KBM-7 (cell line): ENCODE measurements at regions not wholly inside any gene's neighbourhood (a gene's known extent, or its start where the extent isn't known, plus 50 kb on each side); places are given as distances from the start of the nearest gene placed in this dataset.

Experiments used
- DNase-seq: peaks from one replicate; pipeline ENCODE4 v3.0.0-alpha.2; 2015
- in situ Hi-C: fragments of 300-500 bp; cut with MboI; formaldehyde crosslinking; loops from 2 replicates; pipeline ENCODE4 v1.14.3; 2020; ENCODE audit warnings: low sequenced_read_pairs, low pct_unique_long_range_greater_than_20kb, mixed read lengths

DNA sequence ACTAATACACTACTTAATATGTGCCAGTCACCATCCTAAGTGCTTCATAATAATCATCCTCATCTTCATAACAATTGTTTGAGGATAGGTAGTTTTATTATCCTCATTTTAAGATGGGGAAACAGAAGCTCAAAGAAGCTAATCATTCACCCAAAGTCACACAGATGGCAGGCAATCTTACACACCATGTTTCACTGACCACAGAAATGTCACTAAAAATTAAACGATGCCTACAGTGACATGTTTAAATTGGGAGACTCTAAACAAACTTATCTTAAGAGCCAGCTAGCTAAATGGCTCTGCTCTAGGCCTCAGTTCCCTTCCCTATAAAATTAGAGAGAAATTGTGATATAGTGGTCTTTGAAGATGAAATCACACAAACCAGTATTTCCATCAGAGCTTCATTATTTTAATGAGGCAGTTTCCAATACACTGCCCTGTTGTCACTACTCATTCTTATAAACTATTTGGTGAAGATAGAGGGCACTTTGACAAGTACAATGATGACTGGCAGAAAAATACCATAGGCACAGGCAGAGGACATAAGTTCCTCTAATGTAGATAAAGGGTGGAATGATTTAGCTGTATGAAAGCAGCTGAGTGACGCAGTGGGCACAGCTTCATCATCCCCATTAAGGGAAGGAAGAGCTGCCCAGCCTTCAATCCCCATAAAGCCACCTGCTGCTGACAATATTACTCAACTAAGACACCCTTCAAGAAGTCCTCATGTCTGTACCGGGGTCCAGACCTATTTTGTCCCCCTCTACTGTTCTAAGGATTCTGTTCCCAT lies 224.1 kb downstream of the ACTL7B start:
- no peak for DNase-seq
- in situ Hi-C loops, result no loop called here

DNA sequence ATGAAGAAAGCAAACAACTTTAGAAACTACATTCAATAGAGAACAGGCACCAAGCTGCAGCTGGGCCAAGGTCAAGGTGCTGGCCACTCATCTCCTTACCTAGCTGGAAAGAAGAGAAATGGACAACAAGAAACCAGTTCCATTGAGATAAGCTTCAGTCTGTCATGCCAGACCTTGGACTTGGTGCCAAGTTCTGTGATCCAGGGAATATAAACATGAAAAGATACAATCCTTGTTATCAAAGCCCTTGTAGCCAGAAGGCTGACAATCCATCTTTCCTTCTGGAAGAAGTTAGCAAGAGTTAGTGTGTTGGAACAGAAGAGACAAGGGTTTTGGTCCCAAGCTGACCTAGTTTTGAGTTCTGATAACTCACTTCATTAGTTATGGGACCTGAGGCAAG lies 227.5 kb downstream of the ACTL7B start:
- in situ Hi-C loops, result no loop called here
- DNase-seq, result no peak

DNA sequence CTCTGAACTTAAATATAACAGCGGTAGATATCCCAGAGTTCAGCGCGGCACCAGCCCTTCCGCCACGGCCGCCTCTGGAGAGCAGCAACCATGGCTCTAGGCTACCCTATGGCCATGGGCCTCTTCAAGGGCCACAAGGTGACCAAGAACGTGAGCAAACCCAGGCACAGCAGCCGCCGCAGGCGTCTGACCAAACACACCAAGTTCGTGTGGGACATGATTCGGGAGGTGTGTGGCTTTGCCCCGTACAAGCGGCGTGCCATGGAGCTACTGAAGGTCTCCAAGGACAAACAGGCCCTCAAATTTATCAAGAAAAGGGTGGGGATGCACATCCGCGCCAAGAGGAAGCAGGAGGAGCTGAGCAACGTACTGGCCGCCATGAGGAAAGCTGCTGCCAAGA lies 229.0 kb downstream of the ACTL7B start:
- no peak for DNase-seq
- in situ Hi-C loops, result no loop called here

DNA sequence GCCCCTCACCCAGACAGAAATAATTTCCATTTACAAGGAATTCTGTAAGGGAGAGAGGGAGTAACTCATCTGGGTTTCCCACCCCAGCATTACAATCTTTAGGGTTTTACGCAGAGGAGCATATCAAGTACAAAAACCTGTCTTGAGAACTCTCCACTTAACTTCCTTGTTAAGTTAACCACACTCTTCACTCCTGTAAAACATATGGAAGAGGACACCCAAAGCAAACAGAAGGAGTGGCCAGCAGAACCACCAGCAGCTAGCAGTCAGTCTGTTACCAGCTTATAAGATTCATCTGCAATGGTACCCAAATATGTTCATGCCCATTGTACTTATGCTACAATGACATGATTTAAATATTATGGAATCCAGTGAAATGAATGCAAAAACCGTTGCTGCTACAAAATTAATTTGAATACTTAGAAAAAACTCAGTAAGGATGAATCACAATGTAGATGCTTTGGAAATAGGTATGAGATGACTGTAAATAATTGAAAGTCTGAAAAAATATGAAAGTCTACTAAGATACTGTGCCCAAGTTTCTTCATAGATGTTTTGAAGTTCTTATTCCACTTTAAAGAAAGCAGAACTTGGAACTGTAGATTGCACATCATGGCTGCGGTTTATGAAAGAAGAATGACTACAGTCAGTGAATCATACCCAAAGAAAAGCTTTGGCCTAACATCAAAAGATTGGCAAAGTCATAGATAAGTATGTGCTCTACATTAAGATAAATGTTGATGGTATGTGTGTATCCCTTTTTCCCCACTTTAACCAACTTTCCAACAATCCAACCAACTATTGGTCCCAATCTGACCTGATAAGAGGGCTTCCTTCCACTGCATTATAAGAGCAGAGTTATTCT lies 233.6 kb downstream of the ACTL7B start:
- in situ Hi-C loops, result no loop called here

DNA sequence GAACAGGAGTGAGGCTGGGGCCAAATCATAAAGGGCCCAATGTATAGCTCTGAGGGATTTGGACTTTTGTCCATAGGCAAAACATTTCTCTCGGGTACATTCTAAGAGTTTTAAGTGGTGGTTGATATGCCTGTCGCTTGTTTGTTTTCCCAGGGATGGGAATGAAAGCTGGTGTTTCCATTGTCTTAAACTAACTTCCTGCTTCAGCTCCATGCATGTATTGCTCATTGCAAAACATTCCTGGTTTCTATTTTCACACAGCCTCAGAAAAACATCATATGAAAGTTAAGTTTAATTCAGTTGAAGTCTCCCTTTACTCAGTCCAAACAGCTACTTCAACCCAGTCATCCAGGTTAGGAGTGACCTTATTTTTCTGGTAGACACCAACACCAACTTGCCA lies 235.0 kb downstream of the ACTL7B start:
- in situ Hi-C loops, result no loop called here
- DNase-seq, result no peak

More for the DNA sequence above, 233.6 kb downstream of the ACTL7B start:
- DNase-seq, result no peak

DNA sequence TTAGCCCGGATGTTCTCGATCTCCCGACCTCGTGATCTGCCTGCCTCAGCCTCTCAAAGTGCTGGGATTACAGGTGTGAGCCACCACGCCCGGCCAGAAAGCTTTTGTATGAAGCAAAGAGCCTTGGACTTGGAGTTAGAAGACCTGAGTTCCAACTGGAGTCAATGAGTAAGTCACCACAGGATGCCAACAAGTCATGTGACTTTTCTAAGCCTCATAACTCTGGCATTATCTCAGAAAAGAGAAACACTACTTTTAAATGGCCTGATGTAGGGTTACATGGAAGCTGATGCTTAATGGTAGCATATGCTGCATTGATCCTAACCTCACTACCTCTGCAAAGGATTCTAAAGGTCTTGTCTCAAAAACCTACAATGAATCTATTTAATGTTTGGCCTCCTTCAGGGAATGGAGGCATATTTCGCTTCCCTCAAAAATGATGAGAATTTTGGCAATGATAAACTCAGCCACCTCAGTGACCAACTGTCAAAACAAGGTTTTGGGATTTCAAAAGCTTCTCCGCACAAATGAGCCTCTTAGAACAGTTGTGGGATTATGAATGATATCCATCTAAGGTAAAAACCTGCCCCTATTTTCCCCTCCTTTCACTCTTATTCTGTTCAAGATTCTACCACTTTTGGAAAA lies 236.8 kb downstream of the ACTL7B start:
- in situ Hi-C loops, result no loop called here
- DNase-seq, result no peak

DNA sequence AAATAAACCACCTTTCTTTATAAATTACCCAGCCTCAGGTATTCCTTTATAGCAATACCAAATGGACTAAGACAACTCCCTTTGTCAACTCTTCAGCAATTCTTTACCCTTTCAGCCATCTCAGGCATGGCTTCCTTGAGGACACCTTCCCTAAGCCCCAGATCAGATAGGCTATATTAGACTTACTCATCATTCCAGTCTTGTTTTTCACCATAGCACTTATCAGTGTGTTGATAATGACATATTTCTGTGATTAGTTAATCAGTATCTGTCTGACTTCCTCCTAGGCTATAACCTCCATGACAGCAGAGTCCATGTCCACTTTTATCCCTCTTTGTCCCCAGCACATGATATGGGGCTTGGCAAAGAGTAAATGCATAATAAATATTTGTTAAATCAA lies 238.1 kb downstream of the ACTL7B start:
- no peak for DNase-seq
- in situ Hi-C loops, result no loop called here

DNA sequence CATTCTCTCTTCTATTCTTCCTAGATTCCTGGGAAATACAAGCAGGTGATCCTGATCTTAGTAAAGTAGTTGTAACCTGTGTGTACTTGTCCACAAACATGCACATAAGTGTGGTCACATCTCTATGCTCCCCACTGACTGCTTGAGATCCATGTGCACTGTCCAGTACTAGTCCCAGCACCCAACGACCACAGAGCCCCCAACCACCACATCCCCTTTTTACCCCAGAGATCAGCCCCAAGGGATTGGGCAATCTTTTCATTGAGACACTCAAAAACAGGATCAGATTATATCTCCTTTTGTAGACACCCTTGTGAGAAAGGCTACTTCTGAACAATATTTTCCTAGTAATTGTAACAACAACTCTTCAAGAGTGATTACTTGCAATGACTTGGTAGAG lies 240.6 kb downstream of the ACTL7B start:
- in situ Hi-C loops, result no loop called here
- DNase-seq, result no peak

DNA sequence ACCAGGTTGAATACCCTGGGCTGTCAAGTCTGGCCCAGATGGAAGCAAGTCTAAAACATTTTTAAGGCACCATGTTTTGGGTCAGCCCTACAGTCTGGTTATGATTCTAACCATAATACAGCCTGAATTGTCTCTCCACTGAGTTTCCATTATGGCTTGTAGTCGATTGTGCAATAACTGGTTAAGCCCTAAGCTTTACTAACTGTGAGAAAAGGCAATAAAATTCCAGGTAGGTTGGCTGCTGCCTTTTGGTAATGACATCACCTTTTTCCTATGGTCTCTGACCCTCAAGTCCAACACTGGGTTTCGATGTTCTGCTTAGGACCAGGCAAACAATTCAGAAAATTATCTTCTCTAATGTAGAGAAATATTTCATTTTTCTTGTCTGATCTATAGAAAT lies 243.3 kb downstream of the ACTL7B start:
- in situ Hi-C loops, result no loop called here
- DNase-seq, result no peak

DNA sequence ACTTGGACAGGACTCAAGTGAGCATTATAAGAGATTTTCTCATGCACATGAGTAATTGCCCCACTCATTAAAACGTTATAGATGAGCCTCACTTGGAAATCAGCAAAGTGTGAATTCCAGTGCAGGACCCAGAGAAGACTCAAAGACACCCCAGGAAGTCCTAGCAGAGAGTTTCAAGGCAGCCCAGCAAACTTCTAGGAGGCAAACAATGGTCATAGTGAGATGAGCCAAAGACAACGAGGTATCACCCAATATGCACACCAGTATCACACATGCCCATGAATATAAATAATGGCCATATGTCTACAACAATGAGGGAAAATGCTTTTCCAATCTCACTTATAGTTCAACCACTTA lies 245.9 kb downstream of the ACTL7B start:
- in situ Hi-C loops, result no loop called here
- no peak for DNase-seq

DNA sequence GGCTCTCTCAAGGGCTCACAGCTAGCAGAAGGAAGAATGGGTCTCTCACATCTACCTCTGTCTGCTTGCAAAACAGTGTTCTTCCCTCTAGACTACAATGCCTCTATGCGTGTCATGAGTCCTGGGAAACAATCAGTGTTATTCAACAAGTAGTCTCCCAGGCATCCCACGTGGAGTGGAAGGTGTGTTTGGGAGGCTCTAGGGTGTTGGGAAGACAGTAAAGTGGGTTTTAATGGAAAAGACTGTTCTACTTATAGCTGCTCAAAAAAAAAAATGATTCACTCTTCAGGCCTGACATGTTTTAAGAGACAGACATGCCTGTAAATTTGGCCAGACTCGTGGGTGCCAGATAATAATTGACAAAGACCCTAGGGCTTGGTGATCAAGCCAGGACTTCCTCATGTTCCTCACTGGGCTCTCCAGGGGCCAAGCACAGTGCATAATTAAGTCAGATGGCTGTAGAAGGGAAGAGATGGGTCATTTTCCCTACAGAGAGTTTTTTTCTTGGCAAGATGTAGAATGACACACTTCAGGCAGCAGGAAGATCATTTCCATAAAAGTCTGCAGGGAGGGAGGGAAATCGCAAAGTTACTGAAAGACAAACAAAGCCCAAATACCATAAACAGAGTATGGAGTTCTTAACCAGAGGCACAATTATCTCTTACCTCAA lies 246.4 kb downstream of the ACTL7B start:
- no peak for DNase-seq
- in situ Hi-C loops, result no loop called here

DNA sequence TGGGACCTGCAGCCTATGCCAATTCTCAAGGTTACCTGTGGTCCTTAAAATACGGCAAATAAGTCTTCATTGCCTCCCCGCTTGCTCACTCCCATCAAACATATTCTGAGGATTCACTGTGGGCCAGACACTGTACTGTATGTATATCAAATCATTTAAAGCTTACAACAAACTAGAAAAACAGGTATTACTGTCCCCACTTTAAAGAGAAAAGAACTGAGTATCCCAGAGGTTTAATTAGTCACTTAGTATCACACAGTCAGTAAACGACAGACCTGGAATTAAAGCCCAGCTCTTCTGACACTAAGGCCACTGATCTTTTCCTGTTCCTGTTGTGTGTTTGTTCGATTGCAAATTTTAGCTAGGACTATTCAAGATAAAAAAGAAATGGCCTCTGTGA lies 248.2 kb downstream of the ACTL7B start:
- no peak for DNase-seq
- in situ Hi-C loops, result no loop called here

DNA sequence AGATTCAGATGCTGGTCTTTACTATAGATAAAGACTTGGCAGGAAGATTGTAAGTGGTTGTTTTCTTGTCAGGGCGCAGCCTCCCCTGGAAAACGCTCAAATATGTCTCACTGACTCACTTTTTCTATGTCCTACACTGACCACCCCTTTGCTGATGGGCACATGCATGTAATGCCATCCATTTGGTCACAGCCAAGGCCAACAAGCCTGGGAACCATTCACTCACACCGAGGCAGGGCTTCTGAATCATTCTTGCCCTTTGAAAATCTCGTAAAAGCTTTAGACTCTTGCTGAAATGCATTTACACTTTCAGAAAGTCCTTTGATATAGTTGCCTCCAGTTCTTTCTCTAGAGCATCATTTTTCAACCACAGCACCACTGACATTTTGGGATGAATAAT lies 249.4 kb downstream of the ACTL7B start:
- in situ Hi-C loops, result no loop called here
- DNase-seq, result no peak

DNA sequence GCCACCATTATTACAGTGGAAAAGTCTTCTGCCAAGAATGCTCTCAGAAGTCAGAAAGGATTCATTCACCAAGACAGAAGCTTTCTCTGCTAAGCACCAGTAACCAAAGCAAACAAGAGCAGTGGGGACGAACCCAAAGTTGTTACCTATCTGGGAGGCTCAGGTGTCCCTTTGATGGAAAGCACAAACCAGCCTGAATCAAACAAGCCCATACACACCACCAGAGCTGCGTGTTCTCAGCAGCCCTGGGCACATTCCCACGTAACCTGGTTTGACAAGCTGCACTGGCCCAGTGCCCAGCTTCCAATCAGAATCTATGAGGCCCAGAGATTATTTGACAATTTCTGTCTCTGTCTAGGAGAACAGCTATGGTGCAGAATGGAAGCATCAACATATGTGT lies 252.6 kb downstream of the ACTL7B start:
- in situ Hi-C loops, result no loop called here

DNA sequence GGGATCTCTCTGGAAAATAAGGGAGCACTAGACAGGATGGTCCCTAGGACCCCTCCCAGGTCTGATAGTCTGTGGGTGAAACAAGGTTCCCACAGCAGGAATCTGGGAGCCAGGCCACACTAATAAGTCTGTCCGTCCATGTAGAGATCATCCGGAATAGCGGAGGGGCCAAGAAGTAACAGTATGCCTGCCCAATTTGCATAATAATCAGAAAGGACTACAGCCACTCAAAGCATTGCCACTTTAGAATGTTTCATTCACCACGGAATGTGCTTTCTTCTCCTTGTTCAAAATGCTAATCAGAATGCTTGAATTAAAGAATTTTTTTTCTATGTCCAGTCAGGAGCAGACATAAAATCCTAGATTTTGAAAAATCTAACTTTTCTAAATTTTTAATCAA lies 254.9 kb downstream of the ACTL7B start:
- in situ Hi-C loops, result no loop called here
- no peak for DNase-seq

More for the DNA sequence above, 252.6 kb downstream of the ACTL7B start:
- no peak for DNase-seq

DNA sequence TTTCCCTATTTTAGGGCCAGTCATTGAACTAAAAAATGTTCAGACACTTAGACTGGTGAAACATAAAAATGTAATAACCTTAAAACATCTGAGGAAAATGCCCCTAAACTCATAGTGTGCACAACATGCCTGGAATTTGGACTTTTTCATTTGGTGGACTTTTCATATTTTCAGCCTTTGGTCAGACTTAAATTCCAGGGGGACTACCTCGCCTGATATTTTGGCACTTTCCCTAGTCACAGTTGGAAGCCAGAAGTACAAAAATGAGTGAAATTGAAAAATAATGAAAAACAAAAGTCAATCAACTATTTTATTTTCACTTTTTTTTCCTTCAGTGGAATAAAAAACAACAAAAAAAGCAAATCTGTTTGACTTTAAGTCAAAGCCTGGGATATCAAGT lies 256.2 kb downstream of the ACTL7B start:
- no peak for DNase-seq
- in situ Hi-C loops, result no loop called here

DNA sequence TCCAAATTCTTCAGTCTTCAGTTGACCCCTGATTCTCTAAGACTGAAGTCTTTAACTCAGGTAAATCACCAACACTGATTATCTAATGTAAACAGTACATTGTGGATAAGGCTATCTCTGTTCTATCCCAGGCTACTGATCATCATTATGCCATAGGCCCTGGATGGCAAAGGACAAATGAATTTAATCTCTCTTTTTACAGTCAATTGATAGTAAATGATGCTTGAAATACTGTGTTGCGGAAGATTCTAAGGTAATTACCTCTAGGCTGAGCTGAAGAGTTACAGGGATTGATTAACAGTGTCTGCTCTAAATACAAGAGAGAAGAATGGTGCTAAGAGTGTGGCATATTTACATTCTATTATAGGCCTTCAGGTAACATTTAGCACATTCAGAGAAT lies 264.7 kb downstream of the ACTL7B start:
- no peak for DNase-seq
- in situ Hi-C loops, result no loop called here

DNA sequence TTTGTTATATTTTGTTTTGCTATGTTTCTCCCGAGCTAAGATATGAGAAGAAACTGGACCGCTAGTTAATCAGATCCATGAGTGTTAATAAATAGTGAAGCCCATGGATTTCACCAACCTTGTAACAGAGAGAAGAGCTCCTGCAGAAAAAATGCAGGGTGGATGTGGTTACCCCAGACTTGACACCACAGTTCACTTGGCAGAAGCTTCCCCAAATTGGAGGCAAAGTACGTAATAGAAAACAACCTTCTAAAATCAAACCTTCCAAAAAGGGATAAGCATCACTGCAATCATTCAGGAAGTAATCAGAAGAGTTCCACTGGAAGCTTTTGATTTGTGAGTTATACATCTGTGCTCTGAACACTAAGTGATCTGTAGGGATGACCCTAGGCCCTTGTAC lies 267.5 kb downstream of the ACTL7B start:
- in situ Hi-C loops, result no loop called here
- DNase-seq, result no peak

DNA sequence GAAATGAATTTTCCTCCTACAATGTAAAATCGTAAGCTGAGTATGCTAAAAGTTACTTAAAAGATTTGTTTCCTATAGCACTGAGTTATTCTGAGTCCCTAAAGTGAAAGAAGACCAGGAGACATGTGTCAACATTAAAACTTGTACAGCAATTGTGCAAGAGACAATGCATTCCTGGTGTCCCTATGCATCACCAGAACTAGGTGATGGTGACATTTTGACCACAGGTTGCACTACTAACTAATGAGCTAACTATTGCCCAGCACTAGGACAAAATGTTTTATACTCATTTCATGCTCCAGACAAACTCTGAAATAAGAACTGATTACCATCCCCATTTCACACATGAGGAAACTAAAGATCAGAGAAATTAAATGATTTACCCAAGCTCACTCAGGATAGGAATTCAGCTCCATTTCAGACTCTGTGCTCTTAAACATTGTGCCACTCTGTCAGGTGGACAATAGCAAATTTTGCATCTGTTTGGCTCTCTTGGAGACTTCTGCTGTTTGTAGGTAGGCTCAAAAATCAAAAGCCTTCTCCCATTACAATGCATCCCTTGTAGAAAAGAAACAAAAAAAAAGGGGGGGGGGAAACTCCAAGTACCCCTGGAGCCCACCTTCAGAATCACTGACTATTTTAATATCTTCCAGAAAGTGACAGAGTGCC lies 269.2 kb downstream of the ACTL7B start:
- no peak for DNase-seq
- in situ Hi-C loops, result no loop called here
